Dendritic cell treated with granulocyte-macrophage colony-stimulating factor and Interleukin-4, amounts not matched to agents 40 ng/mL and 50 ng/mL, for 4 days (primary cell): ENCODE measurements at regions not wholly inside any gene's neighbourhood (a gene's known extent, or its start where the extent isn't known, plus 50 kb on each side); places are given as distances from the start of the nearest gene placed in this dataset.
"Not testable (repeated sequence)": the region's sequence is repeated elsewhere in the genome, so short reads cannot be mapped to it uniquely, and the experiment has no call there.

Experiments used
- H3K27ac Mint-ChIP-seq: one replicate; pipeline ENCODE4 v1.8.0; 2022; ENCODE audit warnings: mild to moderate bottlenecking, mixed read lengths
- H3K27me3 Mint-ChIP-seq: one replicate; pipeline ENCODE4 v1.8.0; 2022; ENCODE audit warnings: mild to moderate bottlenecking, mixed read lengths
- H3K36me3 Mint-ChIP-seq: one replicate; pipeline ENCODE4 v1.8.0; 2022; ENCODE audit warnings: low read depth, mixed read lengths
- H3K4me1 Mint-ChIP-seq: one replicate; pipeline ENCODE4 v1.8.0; 2022; ENCODE audit warnings: low read depth, mixed read lengths
- H3K4me3 Mint-ChIP-seq: one replicate; pipeline ENCODE4 v1.8.0; 2022; ENCODE audit warnings: mild to moderate bottlenecking, moderate library complexity, mixed read lengths
- H3K9me3 Mint-ChIP-seq: one replicate; pipeline ENCODE4 v1.8.0; 2022; ENCODE audit warnings: mixed read lengths
- intact Hi-C: fragments of 100-400 bp; cut with micrococcal nuclease; formaldehyde crosslinking; loops from one replicate; pipeline ENCODE4 v1.15.0; 2022

GRCh38 chr13:111501596-111502535, 181.4 kb downstream of the TEX29 start:
- H3K4me1 Mint-ChIP-seq, H3K4me3 Mint-ChIP-seq, H3K27ac Mint-ChIP-seq, H3K27me3 Mint-ChIP-seq, intact Hi-C loops, H3K36me3 Mint-ChIP-seq: not testable (repeated sequence)
- peaks cover 28% of the 10 kb centered on the region for H3K9me3 Mint-ChIP-seq

- Mint-ChIP-seq H3K36me3 (no peaks in the 10 kb centered on the region), H3K4me3 (no peak overlapping the region), H3K27me3 (no peaks in the 10 kb centered on the region), H3K9me3 (peaks cover 28% of the 10 kb centered on the region), H3K27ac (no peak overlapping the region), H3K4me1 (no peaks in the 10 kb centered on the region)
- intact Hi-C loops: no loop called here
These were observed 182.5 kb downstream of the TEX29 start for GRCh38 chr13:111502957-111503356.

- H3K4me1 Mint-ChIP-seq: no peaks in the 10 kb centered on the region
- no peak overlapping the region for H3K27ac Mint-ChIP-seq
- H3K4me3 Mint-ChIP-seq: no peak overlapping the region
- intact Hi-C loops: no loop called here
- H3K9me3 Mint-ChIP-seq: peaks cover 28% of the 10 kb centered on the region
- H3K36me3 Mint-ChIP-seq: no peaks in the 10 kb centered on the region
- H3K27me3 Mint-ChIP-seq: no peaks in the 10 kb centered on the region
These were observed 182.9 kb downstream of the TEX29 start for GRCh38 chr13:111503376-111503775.

GRCh38 chr13:111503905-111504695, 183.7 kb downstream of the TEX29 start:
- Mint-ChIP-seq H3K27me3 (no peaks in the 10 kb centered on the region), H3K4me3 (no peak overlapping the region), H3K4me1 (no peaks in the 10 kb centered on the region), H3K36me3 (no peaks in the 10 kb centered on the region), H3K9me3 (peaks cover 28% of the 10 kb centered on the region), H3K27ac (no peak overlapping the region)
- intact Hi-C loops: no loop called here

- no peaks in the 10 kb centered on the region for H3K4me1 Mint-ChIP-seq
- peaks cover 25% of the 10 kb centered on the region for H3K9me3 Mint-ChIP-seq
- H3K36me3 Mint-ChIP-seq: no peaks in the 10 kb centered on the region
- H3K27me3 Mint-ChIP-seq: no peaks in the 10 kb centered on the region
- H3K27ac Mint-ChIP-seq: no peak overlapping the region
- no peak overlapping the region for H3K4me3 Mint-ChIP-seq
- intact Hi-C loops: no loop called here
These were observed 184.8 kb downstream of the TEX29 start for GRCh38 chr13:111505175-111505777.

GRCh38 chr13:111506125-111506524, 185.7 kb downstream of the TEX29 start:
- Mint-ChIP-seq H3K9me3 (peaks cover 16% of the 10 kb centered on the region), H3K27me3 (no peaks in the 10 kb centered on the region), H3K27ac (no peak overlapping the region), H3K4me3 (no peak overlapping the region), H3K36me3 (no peaks in the 10 kb centered on the region), H3K4me1 (no peaks in the 10 kb centered on the region)
- intact Hi-C loops: no loop called here

GRCh38 chr13:111506621-111507020, 186.2 kb downstream of the TEX29 start:
- Mint-ChIP-seq H3K4me3 (no peak overlapping the region), H3K27ac (no peak overlapping the region), H3K36me3 (no peaks in the 10 kb centered on the region), H3K4me1 (no peaks in the 10 kb centered on the region), H3K27me3 (no peaks in the 10 kb centered on the region), H3K9me3 (peaks cover 11% of the 10 kb centered on the region)
- intact Hi-C loops: no loop called here

GRCh38 chr13:111508164-111508870, 187.9 kb downstream of the TEX29 start:
- Mint-ChIP-seq H3K27me3 (no peaks in the 10 kb centered on the region), H3K36me3 (no peaks in the 10 kb centered on the region), H3K9me3 (no peaks in the 10 kb centered on the region), H3K27ac (no peak overlapping the region), H3K4me1 (no peaks in the 10 kb centered on the region), H3K4me3 (no peak overlapping the region)
- intact Hi-C loops: no loop called here

- no peaks in the 10 kb centered on the region for H3K27me3 Mint-ChIP-seq
- H3K27ac Mint-ChIP-seq: no peak overlapping the region
- H3K4me1 Mint-ChIP-seq: no peaks in the 10 kb centered on the region
- no peaks in the 10 kb centered on the region for H3K9me3 Mint-ChIP-seq
- intact Hi-C loops: no loop called here
- H3K36me3 Mint-ChIP-seq: no peaks in the 10 kb centered on the region
- no peak overlapping the region for H3K4me3 Mint-ChIP-seq
These were observed 188.6 kb downstream of the TEX29 start for GRCh38 chr13:111508902-111509509.

GRCh38 chr13:111510502-111511218, 190.2 kb downstream of the TEX29 start:
- H3K4me1 Mint-ChIP-seq: no peaks in the 10 kb centered on the region
- no peak overlapping the region for H3K27ac Mint-ChIP-seq
- no peaks in the 10 kb centered on the region for H3K9me3 Mint-ChIP-seq
- intact Hi-C loops: no loop called here
- H3K27me3 Mint-ChIP-seq: no peaks in the 10 kb centered on the region
- H3K4me3 Mint-ChIP-seq: no peak overlapping the region
- no peaks in the 10 kb centered on the region for H3K36me3 Mint-ChIP-seq

GRCh38 chr13:111511219-111511732, 190.8 kb downstream of the TEX29 start:
- intact Hi-C loops: no loop called here
- no peak overlapping the region for H3K27ac Mint-ChIP-seq
- H3K4me3 Mint-ChIP-seq: no peak overlapping the region
- no peaks in the 10 kb centered on the region for H3K36me3 Mint-ChIP-seq
- H3K27me3 Mint-ChIP-seq: no peaks in the 10 kb centered on the region
- no peaks in the 10 kb centered on the region for H3K9me3 Mint-ChIP-seq
- H3K4me1 Mint-ChIP-seq: no peaks in the 10 kb centered on the region

- Mint-ChIP-seq H3K9me3 (no peaks in the 10 kb centered on the region), H3K4me3 (no peak overlapping the region), H3K27me3 (no peaks in the 10 kb centered on the region), H3K36me3 (no peaks in the 10 kb centered on the region), H3K4me1 (no peaks in the 10 kb centered on the region), H3K27ac (no peak overlapping the region)
- intact Hi-C loops: no loop called here
These were observed 191.5 kb downstream of the TEX29 start for GRCh38 chr13:111511805-111512504.
